Right kidney (tissue), 1 donor: ENCODE measurements at regions not wholly inside any gene's neighbourhood (a gene's known extent, or its start where the extent isn't known, plus 50 kb on each side); places are given as distances from the start of the nearest gene placed in this dataset.

Experiments used
- DNase-seq: peaks from one replicate; pipeline ENCODE4 v3.0.0-alpha.2; 2016

DNA sequence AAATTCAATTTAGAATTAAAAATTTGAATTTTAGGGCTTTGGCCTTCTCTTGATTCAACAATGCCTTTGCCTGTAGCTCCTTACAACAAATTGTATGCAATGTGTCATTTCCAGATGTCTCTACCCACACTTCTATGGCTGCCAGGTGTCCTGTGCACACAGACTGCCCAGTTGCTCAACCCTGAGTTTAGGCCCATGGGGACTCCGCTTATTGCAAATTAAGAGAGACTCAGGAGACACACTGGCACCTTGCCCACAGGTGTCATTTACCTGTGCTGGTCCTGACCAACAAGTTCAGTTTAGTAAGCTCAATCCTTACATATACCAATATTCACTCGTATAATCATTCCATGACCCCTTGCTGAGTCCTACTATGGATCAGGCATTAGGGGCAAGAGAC lies 236.1 kb downstream of the OMA1 start:
- no peak for DNase-seq

- DNase-seq, result no peak
Measured at GRCh38 chr1:58308206-58308605, 238.3 kb downstream of the OMA1 start.

- DNase-seq, result no peak
Measured at GRCh38 chr1:58307431-58307830, 239.1 kb downstream of the OMA1 start.

- DNase-seq, result no peak
Measured at GRCh38 chr1:58305622-58306021, 240.9 kb downstream of the OMA1 start.

DNA sequence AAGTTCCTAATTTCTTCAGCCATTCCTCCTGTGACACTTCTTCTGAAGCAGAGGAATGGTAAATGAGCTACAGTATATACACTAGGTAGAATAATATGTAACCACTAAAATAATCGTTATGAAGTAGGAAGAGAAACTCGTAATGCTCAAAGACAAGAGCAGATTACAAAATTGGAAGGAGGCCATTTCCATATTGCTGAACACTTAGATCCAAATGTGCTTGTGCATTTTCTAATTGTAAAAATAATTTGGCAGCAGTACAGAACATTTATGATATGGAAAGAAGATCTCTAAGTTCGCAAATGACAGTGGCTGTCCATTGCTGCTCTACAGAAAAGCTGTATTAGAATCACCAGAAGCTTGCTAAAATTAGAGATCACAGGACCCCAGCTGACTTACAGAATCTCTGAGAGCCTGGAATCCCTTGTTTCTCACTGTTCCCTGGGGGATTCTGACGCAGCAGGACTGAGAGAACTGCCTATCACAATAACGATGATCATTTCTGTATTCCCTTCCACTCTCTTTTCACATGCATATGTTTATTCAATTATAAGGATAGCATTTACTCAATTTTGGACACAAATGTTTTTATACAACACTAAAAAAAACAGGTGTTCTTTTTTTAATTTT lies 242.1 kb downstream of the OMA1 start:
- DNase-seq, result no peak

- no peak for DNase-seq
Measured at GRCh38 chr1:58303841-58304240, 242.7 kb downstream of the OMA1 start.

GRCh38 chr1:58293388-58293787 lies 253.1 kb downstream of the OMA1 start:
- no peak for DNase-seq

- peak; percentile 21 for DNase-seq
Measured at GRCh38 chr1:58290685-58291372, 255.7 kb downstream of the OMA1 start.

DNA sequence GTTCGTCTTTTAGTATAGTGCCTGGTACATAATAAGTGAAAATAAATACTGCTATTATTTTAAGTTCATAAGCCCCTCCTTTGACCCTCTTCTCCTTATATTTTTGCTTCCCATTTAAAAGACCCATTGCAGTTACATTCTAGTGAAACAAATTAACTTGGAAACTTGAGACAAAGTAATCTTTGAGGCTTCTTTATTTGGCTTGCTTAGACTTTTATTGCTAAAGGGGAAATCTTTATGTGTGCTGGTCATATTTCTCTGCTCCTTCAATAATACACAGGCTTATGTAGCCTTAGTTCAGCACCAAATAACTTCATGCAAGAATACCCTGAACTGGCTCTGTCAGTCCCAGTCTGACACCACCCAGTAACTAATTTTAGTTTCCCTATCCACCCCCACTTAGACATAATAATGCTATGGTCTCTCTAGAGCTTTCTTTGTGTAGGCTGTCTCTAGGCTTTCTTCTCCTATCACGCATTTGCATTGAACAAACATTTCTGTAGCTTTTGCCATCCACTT lies 257.8 kb downstream of the OMA1 start:
- no peak for DNase-seq

DNA sequence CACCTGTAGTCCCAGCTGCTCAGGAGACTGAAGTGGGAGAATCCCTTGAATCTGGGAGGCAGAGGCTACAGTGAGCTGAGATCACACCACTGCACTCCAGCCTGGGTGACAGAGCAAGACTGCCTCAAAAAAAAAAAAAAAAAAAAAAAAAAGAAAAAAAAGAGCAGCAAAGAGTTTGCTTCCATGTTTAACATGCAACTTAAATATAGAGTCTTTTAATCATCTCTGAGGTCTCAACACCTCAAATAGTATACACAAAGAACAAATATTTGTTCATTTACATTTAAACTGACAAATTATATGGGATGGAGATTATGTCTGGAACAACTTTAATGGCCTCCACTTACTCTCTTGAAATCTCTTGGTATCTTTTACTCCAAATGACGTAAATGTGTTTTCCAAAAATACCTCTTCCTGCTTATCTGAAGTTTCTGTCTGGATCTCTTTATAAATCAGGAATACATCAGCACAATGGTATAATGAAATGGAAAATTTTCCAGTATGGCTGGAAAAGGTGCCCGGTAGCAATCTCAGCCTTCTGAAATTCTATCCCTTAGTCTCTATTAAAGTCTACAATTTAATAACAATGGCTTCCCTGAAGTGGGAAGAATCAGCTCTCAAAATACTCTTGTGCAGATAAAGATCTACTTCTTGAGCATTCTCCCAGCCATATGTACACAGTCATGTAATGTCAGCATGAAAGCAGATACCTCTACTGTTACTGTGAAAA lies 258.5 kb downstream of the OMA1 start:
- no peak for DNase-seq

GRCh38 chr1:58284225-58284510 lies 262.4 kb downstream of the OMA1 start:
- no peak for DNase-seq

- no peak for DNase-seq
Measured at GRCh38 chr1:58283388-58284224, 262.9 kb downstream of the OMA1 start.

DNA sequence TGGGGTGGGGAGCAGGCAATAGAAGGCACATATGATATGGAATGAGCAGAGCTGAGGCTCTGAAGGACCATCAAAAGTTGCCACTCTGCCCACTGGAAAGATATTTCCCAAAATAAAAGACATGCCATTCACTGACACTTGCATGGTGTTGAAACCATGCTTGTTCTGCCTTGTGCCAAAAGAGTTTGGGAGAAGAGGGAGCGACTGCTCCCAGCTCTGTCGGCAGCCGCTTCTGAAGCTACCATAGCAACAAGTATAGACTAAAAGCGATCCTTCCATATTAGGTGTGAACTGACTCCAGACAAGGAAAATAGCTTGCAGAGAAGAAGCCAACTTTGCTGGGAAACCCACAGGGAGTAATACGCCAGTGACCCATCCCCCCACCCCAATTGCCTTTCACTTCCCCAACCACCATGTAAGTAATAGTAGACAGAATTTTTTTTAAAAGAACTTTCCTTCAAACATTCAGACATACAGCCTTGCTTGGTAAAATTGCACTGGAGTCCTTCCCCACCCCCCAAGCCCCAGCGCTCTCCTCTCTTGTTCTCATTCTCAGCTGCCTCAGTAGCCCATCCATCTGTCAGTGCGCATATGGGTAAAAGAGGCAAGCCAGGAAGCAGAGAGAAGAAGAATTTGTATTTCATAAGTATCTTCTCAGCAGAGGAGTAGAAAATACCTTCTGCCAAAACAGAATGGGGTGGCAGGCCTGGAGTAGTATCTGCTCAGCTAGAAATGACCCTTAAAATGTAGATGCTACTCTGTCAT lies 263.7 kb downstream of the OMA1 start:
- DNase-seq, result no peak

DNA sequence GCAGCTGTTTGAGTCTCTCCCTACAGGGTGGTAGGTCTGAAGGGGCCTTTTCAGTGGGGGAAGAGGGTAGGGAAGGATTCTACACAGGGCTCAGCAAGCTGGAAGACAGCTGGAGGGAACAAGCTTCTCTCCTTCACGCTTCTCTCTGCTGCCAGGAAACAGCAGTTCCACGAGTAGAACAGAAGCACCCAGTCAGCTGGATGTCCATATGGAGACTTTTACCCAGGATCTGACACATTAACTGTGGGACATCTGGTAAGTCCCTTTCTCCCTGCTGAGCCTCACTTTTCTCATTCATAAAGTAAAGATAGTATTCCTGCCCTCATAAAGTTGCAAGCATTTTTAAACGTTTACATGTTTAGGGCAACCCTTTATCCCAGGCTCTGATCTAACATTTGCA lies 280.3 kb downstream of the OMA1 start:
- DNase-seq, result no peak

DNA sequence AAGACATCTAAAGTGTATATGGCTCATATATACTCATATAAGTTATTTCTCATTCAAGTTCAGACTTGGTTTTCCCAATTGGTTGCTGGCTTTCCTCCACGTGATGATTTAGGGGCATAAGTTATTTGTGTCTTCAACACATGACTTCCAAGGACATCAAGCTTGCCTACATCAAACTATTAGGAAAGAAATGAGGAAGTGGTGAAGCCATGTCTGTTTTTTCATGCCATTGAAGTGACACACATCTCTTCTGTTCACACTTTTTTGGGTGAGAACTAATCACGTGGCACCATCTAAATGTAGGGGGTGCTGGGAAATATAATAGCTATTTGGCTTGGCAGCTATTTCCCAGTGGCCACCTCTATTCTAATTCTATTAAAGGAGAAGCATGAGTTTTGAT lies 282.1 kb downstream of the OMA1 start:
- no peak for DNase-seq

DNA sequence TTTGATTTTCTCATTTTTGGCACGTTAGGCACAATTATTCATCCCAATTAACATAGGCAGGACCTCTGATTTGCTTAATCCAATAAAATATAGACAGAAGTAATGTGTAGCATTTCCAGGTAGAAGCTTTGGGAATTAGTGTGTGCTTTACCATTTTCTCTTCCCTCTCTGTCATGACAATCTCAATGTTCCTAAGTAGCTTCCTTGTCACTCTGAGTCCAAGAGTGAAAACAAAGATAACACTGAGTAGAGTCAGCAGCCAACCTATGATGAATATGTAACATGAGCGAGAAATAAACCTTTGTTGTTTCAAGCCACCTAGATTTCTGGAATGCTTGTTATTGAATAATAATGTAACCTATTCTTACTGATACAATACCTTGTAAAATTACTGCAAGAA lies 283.8 kb downstream of the OMA1 start:
- DNase-seq, result no peak

- DNase-seq, result no peak
Measured at GRCh38 chr1:58258082-58258481, 288.4 kb downstream of the OMA1 start.

GRCh38 chr1:58257003-58257402 lies 289.5 kb downstream of the OMA1 start:
- no peak for DNase-seq

- DNase-seq, result no peak
Measured at GRCh38 chr1:58256546-58256945, 290.0 kb downstream of the OMA1 start.

GRCh38 chr1:58256041-58256440 lies 290.5 kb downstream of the OMA1 start:
- DNase-seq, result no peak

DNA sequence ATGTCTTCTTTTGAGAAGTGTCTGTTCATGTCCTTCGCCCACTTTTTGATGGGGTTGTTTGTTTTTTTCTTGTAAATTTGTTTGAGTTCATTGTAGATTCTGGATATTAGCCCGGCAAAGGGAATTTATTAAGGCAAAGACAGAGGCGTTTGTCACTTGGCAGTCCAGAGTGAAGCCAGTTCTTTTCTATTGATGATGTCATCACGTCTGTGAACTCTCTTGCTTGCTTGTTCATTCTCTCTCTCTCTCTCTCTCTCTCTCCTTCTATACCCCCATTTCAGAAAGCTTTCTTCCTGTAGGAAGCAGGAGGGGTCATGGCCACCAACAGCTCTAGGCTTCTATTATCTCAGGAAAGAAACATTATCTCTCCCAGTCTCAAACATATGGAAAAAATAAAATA lies 291.3 kb downstream of the OMA1 start:
- no peak for DNase-seq

DNA sequence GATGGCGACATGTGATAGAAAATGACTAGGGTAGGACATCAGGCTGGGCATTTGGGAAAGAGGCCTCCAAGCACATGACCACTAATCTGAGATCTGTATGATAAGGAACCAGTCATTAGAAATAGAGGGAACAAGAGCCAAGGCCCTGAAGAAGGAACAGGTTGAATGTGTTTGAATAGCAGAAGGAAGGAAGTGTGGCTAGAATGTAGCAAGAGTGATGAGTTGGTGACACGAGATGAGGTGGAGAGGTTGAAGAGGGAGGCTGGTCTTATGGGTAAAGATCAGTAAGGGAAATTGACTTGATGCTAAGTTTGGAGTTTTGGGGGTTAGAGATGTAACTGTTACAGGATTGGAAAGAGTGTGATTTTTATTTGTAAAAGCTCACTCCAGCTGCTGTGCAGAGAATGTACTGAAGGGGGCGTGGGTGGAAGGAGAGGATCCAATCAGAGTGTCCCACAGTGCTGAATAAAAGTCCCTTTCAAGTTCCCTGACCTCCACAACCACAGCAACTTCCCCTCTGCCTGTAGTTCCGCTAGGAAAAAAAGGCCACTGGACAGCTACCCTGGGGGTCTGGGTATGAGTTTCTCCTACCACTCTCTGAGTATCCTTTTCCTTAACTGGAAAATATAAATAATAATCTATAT lies 295.0 kb downstream of the OMA1 start:
- no peak for DNase-seq
